NCI-H187 (cell line): ENCODE measurements at regions not wholly inside any gene's neighbourhood (a gene's known extent, or its start where the extent isn't known, plus 50 kb on each side); places are given as distances from the start of the nearest gene placed in this dataset.
"Not testable (repeated sequence)": the region's sequence is repeated elsewhere in the genome, so short reads cannot be mapped to it uniquely, and the experiment has no call there.

ENCODE experiments used
- DNase-seq, 2 experiments: peaks; one replicate each; lab custom pipeline; 2025; lab: John Stamatoyannopoulos, UW

- no peak for DNase-seq
Measured at GRCh38 chr2:77578354-77578753, 56.2 kb upstream of the LRRTM4 start.

GRCh38 chr2:77579076-77579769 is 57.0 kb upstream of the LRRTM4 start:
- no peak for DNase-seq

- no peak for DNase-seq
Measured at GRCh38 chr2:77588438-77588837, 66.3 kb upstream of the LRRTM4 start.

GRCh38 chr2:77590298-77590917 is 68.2 kb upstream of the LRRTM4 start:
- DNase-seq: no peak

- DNase-seq: not testable (repeated sequence)
Measured at GRCh38 chr2:77592955-77593354, 70.8 kb upstream of the LRRTM4 start.

- DNase-seq: no peak
Measured at GRCh38 chr2:77602771-77603170, 80.6 kb upstream of the LRRTM4 start.

- no peak for DNase-seq
Measured at GRCh38 chr2:77604953-77605929, 83.1 kb upstream of the LRRTM4 start.

GRCh38 chr2:77608510-77608909 is 86.3 kb upstream of the LRRTM4 start:
- DNase-seq: no peak

- no peak for DNase-seq
Measured at GRCh38 chr2:77629539-77629938, 107.4 kb upstream of the LRRTM4 start.

GRCh38 chr2:77631007-77631406 is 108.8 kb upstream of the LRRTM4 start:
- no peak for DNase-seq

- DNase-seq: no peak
Measured at GRCh38 chr2:77633601-77634000, 111.4 kb upstream of the LRRTM4 start.

- DNase-seq: no peak
Measured at GRCh38 chr2:77640924-77641323, 118.7 kb upstream of the LRRTM4 start.

- no peak for DNase-seq
Measured at GRCh38 chr2:77642339-77642738, 120.2 kb upstream of the LRRTM4 start.

GRCh38 chr2:77649856-77650255 is 127.7 kb upstream of the LRRTM4 start:
- DNase-seq: no peak

GRCh38 chr2:77652499-77652898 is 130.3 kb upstream of the LRRTM4 start:
- DNase-seq: no peak

- no peak for DNase-seq
Measured at GRCh38 chr2:77664491-77664890, 142.3 kb upstream of the LRRTM4 start.

GRCh38 chr2:77666251-77666980 is 144.2 kb upstream of the LRRTM4 start:
- DNase-seq: no peak

GRCh38 chr2:77684543-77685319 is 162.6 kb upstream of the LRRTM4 start:
- not testable (repeated sequence) for DNase-seq

GRCh38 chr2:77712601-77713000 is 190.4 kb upstream of the LRRTM4 start:
- DNase-seq: no peak

GRCh38 chr2:77713412-77713811 is 191.2 kb upstream of the LRRTM4 start:
- DNase-seq: no peak

- DNase-seq: no peak
Measured at GRCh38 chr2:77720115-77720514, 197.9 kb upstream of the LRRTM4 start.
